GM23338 (cell line): ENCODE measurements at regions not wholly inside any gene's neighbourhood (a gene's known extent, or its start where the extent isn't known, plus 50 kb on each side); places are given as distances from the start of the nearest gene placed in this dataset.

Source experiments
- CTCF ChIP-seq, 2 experiments: fragments of 200-600 bp in 1 of 2; sonication (generic) in 1 of 2; conservative IDR thresholded peaks; 2 replicates each; pipeline versions ENCODE4 v1.5.1 to v1.6.1; 2016 to 2017; ENCODE audit warnings: antibody characterized with exemption in 2 of 2, low read depth in 2 of 2, mild to moderate bottlenecking in 2 of 2, moderate library complexity in 1 of 2
- EZH2 ChIP-seq: fragments of 200-600 bp; sonication (generic); IDR thresholded peaks from one replicate; pipeline ENCODE4 v1.8.0; 2017; ENCODE audit warnings: antibody characterized with exemption, mild to moderate bottlenecking, low read depth; ENCODE audit not compliant: unreplicated experiment
- EZH2phosphoT487 ChIP-seq: fragments of 200-600 bp; sonication (generic); IDR thresholded peaks from one replicate; pipeline ENCODE4 v1.8.1; 2018; ENCODE audit warnings: antibody characterized with exemption; ENCODE audit not compliant: unreplicated experiment
- JUNB ChIP-seq: IDR thresholded peaks from one replicate; pipeline ENCODE4 v1.6.1; 2016; ENCODE audit warnings: antibody characterized with exemption; ENCODE audit not compliant: unreplicated experiment
- POLR2AphosphoS5 ChIP-seq: IDR thresholded peaks from 2 replicates; pipeline ENCODE4 v1.6.1; 2016; ENCODE audit warnings: antibody characterized with exemption, low read depth
- REST ChIP-seq: IDR thresholded peaks from one replicate; pipeline ENCODE4 v1.6.1; 2018; ENCODE audit warnings: antibody characterized with exemption; ENCODE audit not compliant: unreplicated experiment

DNA sequence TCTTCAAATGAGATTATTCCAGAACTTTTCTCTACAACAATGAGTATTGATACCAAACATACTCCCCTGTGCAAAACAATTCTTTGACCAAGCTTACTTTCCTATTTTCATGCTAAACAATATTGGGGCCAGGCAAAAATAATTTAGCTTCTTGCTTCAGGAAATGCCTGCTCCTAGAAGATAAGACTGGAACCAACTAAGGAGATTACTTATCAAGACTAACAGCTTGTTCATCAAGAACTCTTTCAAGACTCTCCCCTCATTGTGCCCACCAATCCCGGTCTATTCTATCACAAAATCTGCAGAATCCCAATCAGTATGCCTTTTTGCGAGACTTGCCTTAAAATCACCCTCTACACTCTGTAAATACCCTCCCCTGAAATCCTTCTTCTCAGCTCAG is 536.6 kb downstream of the RWDD3 start:
- no peak for TF ChIP-seq CTCF (conservative IDR thresholded peaks at IDR 0.05; ENCODE audit: low read depth in 2 of 2)
- TF ChIP-seq JUNB = no peak
- no peak for TF ChIP-seq EZH2
- no peak for TF ChIP-seq POLR2AphosphoS5
- TF ChIP-seq EZH2phosphoT487 = no peak
- TF ChIP-seq REST = no peak
